WTC11 (cell line): ENCODE measurements at regions not wholly inside any gene's neighbourhood (a gene's known extent, or its start where the extent isn't known, plus 50 kb on each side); places are given as distances from the start of the nearest gene placed in this dataset.

Experiments used
- ATF3 ChIP-seq: sonication (generic); formaldehyde crosslinking; conservative IDR thresholded peaks from 2 replicates; pipeline ENCODE4 v1.8.1; 2022; ENCODE audit warnings: mild to moderate bottlenecking, missing genetic modification reagents
- ATF6 ChIP-seq: sonication (generic); formaldehyde crosslinking; IDR thresholded peaks from 2 replicates; pipeline ENCODE4 v1.8.1; 2023; ENCODE audit warnings: mild to moderate bottlenecking, missing genetic modification reagents
- CTCF ChIP-seq: fragments of 200-600 bp; IDR thresholded peaks from 2 replicates; pipeline ENCODE4 v1.8.0; 2022; ENCODE audit warnings: antibody characterized with exemption
- IRF2 ChIP-seq: sonication (generic); formaldehyde crosslinking; IDR thresholded peaks from 2 replicates; pipeline ENCODE4 v1.8.0; 2022; ENCODE audit warnings: low read depth, missing genetic modification reagents, borderline replicate concordance

- no peak for TF ChIP-seq ATF6
- TF ChIP-seq ATF3: no peak
- TF ChIP-seq CTCF: no peak
- no peak for TF ChIP-seq IRF2 (CRISPR knock-in tag)
Observed at GRCh38 chr2:144990661-144991060, 470.7 kb upstream of the ZEB2 start.
